ENCODE measurements at regions not wholly inside any gene's neighbourhood (a gene's known extent, or its start where the extent isn't known, plus 50 kb on each side); places are given as distances from the start of the nearest gene placed in this dataset.

DNA sequence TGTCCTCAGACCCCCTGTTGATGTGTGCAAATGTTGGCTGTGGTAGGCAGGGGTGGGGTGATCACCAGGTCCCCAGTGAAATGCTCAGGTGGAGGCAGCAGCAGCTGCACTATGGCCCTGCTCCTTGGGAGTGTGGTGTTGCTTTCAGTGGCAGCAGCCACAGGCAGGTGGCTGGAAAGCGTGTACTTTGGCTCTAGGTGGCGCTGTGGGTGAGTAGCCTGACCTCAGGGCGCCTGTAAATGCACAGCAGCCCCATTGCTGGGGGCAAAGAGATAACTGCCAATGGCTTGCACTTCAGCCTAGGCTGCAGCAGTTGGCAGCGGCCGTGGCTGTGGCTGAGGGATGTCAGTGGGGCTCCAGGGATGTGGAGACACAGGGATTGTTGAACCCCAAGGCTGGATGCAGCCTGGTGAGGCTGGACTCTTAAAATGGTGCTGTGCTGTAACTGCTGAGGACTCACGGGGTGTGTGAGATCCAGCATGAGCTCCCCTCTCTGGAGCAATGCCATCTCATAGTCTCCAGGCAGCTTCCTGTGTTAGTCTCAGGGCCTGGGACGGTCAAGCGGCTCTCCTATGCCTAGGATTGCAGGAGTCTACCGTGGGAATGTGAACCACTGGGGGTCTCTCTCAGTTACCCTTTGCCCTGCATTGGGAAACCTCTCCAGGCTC lies 421.7 kb upstream of the HTR2C start:
- DNase-seq (ENCODE audit: low read depth) = no peak
- H3K4me3 ChIP-seq (ENCODE audit: low read depth, low read length) = no peak overlapping the region
- no peak for TF ChIP-seq CTCF (IDR thresholded peaks at IDR 0.05; ENCODE audit: control insufficient read depth, extremely low read depth, insufficient read depth)

DNA sequence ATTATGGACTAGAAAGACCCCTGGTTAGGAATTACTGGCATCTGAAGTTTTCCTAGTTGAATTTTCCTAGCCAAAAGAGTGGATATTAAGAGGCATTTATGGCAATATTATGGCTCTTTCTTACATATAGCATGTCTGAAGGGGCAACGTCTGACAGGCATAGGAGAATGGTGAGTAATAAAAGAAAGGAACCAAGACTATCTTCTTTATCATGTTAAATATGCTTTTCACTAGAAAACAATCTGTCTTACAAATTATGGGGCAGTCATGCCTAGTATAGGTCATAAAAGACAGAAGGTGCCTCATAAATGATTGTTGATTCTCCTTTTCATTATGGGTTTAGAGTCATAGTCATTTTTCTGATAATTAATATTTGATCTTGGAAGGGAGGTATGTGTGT lies 431.1 kb upstream of the HTR2C start:
- no peak for DNase-seq (ENCODE audit: low read depth)
- no peak for TF ChIP-seq CTCF (IDR thresholded peaks at IDR 0.05; ENCODE audit: control insufficient read depth, extremely low read depth, insufficient read depth)

DNA sequence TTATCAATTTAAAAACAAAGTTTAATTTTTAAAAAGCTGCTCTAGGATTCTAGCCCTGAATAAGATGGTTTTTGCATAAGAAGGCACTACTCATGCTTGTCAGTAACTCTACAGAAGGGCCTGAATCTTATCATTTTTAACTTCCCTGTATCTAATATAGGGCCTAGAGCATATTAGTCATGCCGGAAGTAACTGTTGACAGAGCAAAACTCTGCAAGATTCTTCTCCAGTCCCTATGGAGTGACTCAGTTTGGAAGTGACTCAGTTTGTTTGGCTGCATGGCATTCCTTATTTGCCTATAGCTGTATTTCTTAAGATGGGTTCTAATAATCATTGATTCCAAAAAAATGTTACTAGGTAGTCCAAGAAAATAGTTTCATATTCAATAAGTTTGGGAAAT lies 431.8 kb upstream of the HTR2C start:
- TF ChIP-seq CTCF (IDR thresholded peaks at IDR 0.05; ENCODE audit: control insufficient read depth, extremely low read depth, insufficient read depth) = no peak
- no peak overlapping the region for H3K4me3 ChIP-seq (ENCODE audit: low read depth, low read length)
- DNase-seq (ENCODE audit: low read depth) = no peak

More for the DNA sequence above, 431.1 kb upstream of the HTR2C start:
- H3K4me3 ChIP-seq (ENCODE audit: low read depth, low read length) = no peak overlapping the region

- TF ChIP-seq CTCF (IDR thresholded peaks at IDR 0.05; ENCODE audit: control insufficient read depth, extremely low read depth, insufficient read depth) = no peak
- no peak overlapping the region for H3K4me3 ChIP-seq (ENCODE audit: low read depth, low read length)
- no peak for DNase-seq (ENCODE audit: low read depth)
These were observed 449.4 kb upstream of the HTR2C start for GRCh38 chrX:114134465-114134864.

- TF ChIP-seq CTCF (IDR thresholded peaks at IDR 0.05; ENCODE audit: control insufficient read depth, extremely low read depth, insufficient read depth) = no peak
- H3K4me3 ChIP-seq (ENCODE audit: low read depth, low read length) = no peak overlapping the region
- DNase-seq (ENCODE audit: low read depth) = no peak
These were observed 456.4 kb upstream of the HTR2C start for GRCh38 chrX:114127411-114128025.

DNA sequence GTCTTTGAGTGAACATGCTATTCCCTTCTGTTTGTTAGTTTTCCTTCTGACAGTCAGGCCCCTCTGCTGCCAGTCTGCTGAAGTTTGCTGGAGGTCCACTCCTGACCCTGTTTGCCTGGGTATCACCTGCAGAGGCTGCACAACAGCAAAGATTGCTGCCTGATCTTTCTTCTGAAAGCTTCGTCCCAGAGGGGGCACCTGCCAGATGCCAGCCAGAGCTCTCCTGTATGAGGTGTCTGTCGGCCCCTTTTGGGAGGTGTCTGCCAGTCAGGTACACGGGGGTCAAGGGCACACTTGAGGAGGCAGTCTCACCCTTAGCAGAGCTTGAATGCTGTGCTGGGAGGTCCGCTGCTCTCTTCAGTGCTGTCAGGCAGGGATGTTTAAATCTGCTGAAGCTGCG lies 456.9 kb upstream of the HTR2C start:
- no peak for DNase-seq (ENCODE audit: low read depth)

More for the DNA sequence above, 456.9 kb upstream of the HTR2C start:
- no peak for TF ChIP-seq CTCF (IDR thresholded peaks at IDR 0.05; ENCODE audit: control insufficient read depth, extremely low read depth, insufficient read depth)
- H3K4me3 ChIP-seq (ENCODE audit: low read depth, low read length) = no peak overlapping the region

Measured in LNCaP clone FGC (cell line).